ENCODE measurements at regions not wholly inside any gene's neighbourhood (a gene's known extent, or its start where the extent isn't known, plus 50 kb on each side); places are given as distances from the start of the nearest gene placed in this dataset.

DNA sequence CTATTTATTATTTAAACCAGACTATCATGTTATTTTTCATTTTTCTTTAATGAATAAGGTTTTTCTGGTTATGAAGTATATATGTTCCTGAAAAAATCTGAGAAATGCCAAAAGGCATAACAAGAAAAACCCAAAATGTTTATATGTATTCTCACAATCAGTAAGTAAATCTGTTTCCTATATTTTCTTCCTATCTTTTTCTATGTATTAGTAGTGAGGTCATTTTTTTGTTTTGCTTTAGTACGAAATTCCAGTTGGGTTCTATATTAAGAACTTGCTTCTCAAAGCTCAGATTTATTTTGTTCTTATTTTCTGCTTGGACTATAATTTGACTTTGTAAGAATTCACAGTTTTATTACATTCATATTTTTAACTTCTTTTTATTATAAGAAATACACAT, 287.5 kb upstream of the NFE2L3 start:
- no peak overlapping the region for H3K27ac ChIP-seq
- DNase-seq (ENCODE audit: low spot score), result no peak
- H3K4me3 ChIP-seq, result no peak overlapping the region
- TF ChIP-seq, protein P1, sequence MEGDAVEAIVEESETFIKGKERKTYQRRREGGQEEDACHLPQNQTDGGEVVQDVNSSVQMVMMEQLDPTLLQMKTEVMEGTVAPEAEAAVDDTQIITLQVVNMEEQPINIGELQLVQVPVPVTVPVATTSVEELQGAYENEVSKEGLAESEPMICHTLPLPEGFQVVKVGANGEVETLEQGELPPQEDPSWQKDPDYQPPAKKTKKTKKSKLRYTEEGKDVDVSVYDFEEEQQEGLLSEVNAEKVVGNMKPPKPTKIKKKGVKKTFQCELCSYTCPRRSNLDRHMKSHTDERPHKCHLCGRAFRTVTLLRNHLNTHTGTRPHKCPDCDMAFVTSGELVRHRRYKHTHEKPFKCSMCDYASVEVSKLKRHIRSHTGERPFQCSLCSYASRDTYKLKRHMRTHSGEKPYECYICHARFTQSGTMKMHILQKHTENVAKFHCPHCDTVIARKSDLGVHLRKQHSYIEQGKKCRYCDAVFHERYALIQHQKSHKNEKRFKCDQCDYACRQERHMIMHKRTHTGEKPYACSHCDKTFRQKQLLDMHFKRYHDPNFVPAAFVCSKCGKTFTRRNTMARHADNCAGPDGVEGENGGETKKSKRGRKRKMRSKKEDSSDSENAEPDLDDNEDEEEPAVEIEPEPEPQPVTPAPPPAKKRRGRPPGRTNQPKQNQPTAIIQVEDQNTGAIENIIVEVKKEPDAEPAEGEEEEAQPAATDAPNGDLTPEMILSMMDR (IDR thresholded peaks at IDR 0.05), result no peak

DNA sequence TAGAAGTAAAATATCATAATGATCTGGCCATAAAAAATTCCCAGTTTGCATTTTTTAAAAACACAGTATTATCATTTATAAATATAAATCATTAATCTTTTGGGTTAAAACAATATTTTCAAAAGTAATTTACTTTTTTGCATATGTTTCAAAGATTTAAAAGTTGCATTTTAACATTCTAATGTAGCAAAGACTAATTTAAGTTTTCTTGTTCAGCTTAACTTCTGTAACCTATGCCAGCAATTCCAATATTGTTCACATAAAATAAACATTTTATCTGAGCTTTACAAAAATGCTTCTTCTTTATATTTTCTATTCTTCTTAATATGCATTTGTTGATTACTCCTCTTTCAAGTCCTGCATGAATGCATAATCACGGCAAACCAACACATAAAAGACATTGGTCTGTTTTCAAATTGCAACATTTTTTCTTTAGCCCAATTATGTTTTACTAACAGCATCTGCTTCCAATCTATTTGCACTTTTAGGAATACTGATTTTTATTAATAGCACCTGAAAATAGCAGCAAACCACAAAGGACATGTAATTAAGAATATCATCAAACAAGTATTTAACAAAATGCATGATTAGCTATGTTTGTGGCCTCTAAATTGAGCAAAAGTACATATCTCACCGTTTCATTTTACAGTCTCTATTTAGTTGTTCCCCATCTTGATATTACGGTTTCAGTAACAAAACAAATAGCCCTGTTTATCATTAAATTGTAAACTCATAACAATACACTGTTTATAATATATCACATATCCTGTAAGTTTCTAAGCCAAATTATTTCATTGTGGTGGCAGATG, 286.9 kb upstream of the NFE2L3 start:
- TF ChIP-seq, protein P1 (IDR thresholded peaks at IDR 0.05), result no peak
- no peak for DNase-seq (ENCODE audit: low spot score)
- no peak overlapping the region for H3K27ac ChIP-seq
- no peak overlapping the region for H3K4me3 ChIP-seq

DNA sequence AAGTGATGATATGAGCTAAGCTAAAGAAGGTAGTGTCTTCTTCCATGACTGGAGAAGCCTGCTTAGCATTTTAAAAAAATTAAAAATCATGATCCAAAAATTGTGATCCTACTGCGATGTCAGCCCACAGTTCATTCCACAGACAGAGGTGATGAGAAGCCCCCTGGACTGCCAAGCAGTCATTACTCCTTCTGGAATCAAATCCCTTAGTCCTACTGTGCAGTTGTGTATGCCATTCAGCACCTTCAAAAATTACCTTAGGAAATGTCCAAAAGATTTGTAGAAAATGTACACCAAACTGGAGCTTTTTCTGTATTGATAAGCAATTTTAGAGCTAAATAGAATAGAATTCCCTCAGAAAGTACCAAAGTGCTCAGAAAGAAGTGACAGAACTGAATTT, 283.5 kb upstream of the NFE2L3 start:
- Histone ChIP-seq H3K4me3 (no peak overlapping the region), H3K27ac (no peak overlapping the region)
- no peak for DNase-seq (ENCODE audit: low spot score)
- TF ChIP-seq, protein P1 (IDR thresholded peaks at IDR 0.05), result no peak

DNA sequence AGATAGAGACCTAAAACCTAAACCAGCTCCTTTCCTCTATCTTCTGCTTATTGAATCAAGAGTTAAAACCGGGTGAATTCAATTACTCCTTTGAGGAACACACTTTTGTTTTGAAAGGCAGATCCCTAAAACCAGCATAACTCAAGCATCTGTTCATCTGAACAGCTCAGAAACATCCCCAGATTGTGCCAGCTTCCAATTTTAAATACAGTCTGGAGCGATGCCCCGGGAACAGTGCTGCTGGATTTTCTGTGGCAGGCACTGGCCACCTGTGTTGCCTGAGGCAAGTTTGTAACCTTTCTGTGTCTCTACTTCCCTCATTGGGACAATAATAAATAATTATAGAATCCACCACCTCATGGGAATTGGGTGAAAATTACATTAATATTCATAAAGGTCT, 281.4 kb upstream of the NFE2L3 start:
- DNase-seq (ENCODE audit: low spot score), result no peak
- TF ChIP-seq, protein P1 (IDR thresholded peaks at IDR 0.05), result no peak

DNA sequence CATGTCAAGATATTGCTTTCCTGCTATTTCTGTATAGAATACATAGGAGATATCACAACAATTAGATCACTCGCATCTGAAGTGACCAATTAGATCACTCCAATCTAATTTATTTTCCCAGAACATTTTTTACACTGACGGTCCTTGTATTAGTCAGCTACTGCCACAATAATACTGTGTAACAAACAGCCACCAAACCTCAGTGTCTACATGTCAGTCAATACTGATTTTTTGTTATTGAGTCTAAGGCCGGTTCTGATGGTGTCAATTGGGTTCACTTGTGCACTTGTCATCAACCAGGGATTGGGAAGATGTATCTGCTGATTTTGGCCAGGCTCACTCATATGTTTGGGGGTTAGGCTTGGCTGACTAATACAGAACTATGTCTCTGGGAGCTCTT, 275.9 kb upstream of the NFE2L3 start:
- H3K27ac ChIP-seq, result no peak overlapping the region
- no peak for DNase-seq (ENCODE audit: low spot score)
- no peak overlapping the region for H3K4me3 ChIP-seq
- TF ChIP-seq, protein P1 (IDR thresholded peaks at IDR 0.05), result no peak

More for the DNA sequence above, 281.4 kb upstream of the NFE2L3 start:
- H3K4me3 ChIP-seq, result no peak overlapping the region
- H3K27ac ChIP-seq, result no peak overlapping the region

DNA sequence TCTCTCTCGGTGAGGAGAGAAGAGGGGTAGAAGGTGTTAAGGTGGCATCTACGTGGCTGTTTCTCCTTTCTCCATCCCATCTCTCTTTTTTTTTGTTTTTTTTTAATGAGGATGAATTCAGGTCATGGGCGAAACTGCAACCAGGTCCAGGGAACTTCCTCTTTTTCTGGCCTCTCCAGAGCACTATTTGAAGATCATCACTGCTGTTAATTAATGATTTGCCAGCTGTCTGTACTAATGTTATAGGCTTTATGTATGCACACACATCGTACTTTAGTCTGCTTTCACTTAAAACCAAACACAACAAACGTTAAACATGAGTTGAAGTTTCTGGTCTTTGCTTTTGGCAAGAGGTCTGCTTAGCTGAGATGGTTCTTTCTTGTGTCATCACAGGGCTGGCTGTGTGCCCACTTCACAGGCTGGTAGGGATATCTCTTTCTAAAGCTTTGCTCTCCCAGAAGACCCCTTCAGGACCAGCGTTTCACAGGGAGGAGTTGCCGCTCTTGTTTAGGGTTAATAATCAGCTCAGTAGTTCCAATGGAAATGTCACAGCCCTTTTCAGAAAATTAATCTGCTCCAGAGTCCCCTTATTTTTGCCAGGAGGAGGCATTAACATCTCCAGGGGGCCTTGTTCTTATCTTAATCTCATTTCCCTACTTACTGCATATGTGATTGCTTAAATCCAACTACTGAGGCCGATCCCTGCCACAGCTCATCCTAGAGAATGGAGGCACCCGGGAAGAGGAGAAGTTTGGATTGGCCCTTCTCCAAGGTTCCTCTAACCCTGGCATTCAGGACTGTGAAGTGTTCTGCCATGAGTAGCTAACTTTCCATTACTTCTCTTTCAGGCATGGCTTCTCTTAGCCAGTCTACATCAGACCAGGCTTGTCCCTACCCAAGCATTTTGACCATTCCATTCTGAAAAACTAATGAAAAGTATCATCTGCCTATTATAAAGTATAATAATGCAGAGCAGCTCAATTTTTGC, 273.9 kb upstream of the NFE2L3 start:
- TF ChIP-seq, protein P1 (IDR thresholded peaks at IDR 0.05), result no peak
- Histone ChIP-seq H3K4me3 (no peak overlapping the region), H3K27ac (no peak overlapping the region)
- no peak for DNase-seq (ENCODE audit: low spot score)
